ENCODE measurements at regions not wholly inside any gene's neighbourhood (a gene's known extent, or its start where the extent isn't known, plus 50 kb on each side); places are given as distances from the start of the nearest gene placed in this dataset.

- no peak for DNase-seq (ENCODE audit: low spot score, unreplicated experiment)
- Mint-ChIP-seq H3K4me3 (ENCODE audit: low read depth) (no peak overlapping the region), H3K9me3 (ENCODE audit: low read depth) (peaks cover 5% of the 10 kb centered on the region), H3K36me3 (ENCODE audit: insufficient read depth) (no peaks in the 10 kb centered on the region), H3K4me1 (ENCODE audit: low read depth) (peaks cover 2% of the 10 kb centered on the region), H3K27me3 (peaks cover 9% of the 10 kb centered on the region), H3K27ac (no peak overlapping the region)
- TF ChIP-seq CTCF (IDR thresholded peaks at IDR 0.05; ENCODE audit: unreplicated experiment): no peak
These were observed 1293.6 kb downstream of the AACS start for GRCh38 chr12:126358806-126359205.

GRCh38 chr12:126359216-126359615 is 1294.0 kb downstream of the AACS start:
- H3K27me3 Mint-ChIP-seq: peaks cover 9% of the 10 kb centered on the region
- H3K9me3 Mint-ChIP-seq (ENCODE audit: low read depth): peaks cover under 1% of the 10 kb centered on the region
- TF ChIP-seq CTCF (IDR thresholded peaks at IDR 0.05; ENCODE audit: unreplicated experiment): no peak
- peaks cover 2% of the 10 kb centered on the region for H3K4me1 Mint-ChIP-seq (ENCODE audit: low read depth)
- no peak overlapping the region for H3K4me3 Mint-ChIP-seq (ENCODE audit: low read depth)
- no peak for DNase-seq (ENCODE audit: low spot score, unreplicated experiment)
- H3K36me3 Mint-ChIP-seq (ENCODE audit: insufficient read depth): no peaks in the 10 kb centered on the region
- no peak overlapping the region for H3K27ac Mint-ChIP-seq

- no peak for TF ChIP-seq CTCF (IDR thresholded peaks at IDR 0.05; ENCODE audit: unreplicated experiment)
- DNase-seq (ENCODE audit: low spot score, unreplicated experiment): no peak
- Mint-ChIP-seq H3K27ac (no peak overlapping the region), H3K4me3 (ENCODE audit: low read depth) (no peak overlapping the region), H3K4me1 (ENCODE audit: low read depth) (peaks cover 5% of the 10 kb centered on the region), H3K36me3 (ENCODE audit: insufficient read depth) (no peaks in the 10 kb centered on the region), H3K9me3 (ENCODE audit: low read depth) (no peaks in the 10 kb centered on the region), H3K27me3 (peaks cover 9% of the 10 kb centered on the region)
These were observed 1296.6 kb downstream of the AACS start for GRCh38 chr12:126361804-126362203.

GRCh38 chr12:126362493-126362892 is 1297.3 kb downstream of the AACS start:
- no peak for TF ChIP-seq CTCF (IDR thresholded peaks at IDR 0.05; ENCODE audit: unreplicated experiment)
- DNase-seq (ENCODE audit: low spot score, unreplicated experiment): no peak
- Mint-ChIP-seq H3K27me3 (peaks cover 13% of the 10 kb centered on the region), H3K36me3 (ENCODE audit: insufficient read depth) (no peaks in the 10 kb centered on the region), H3K4me1 (ENCODE audit: low read depth) (peaks cover 5% of the 10 kb centered on the region), H3K27ac (no peak overlapping the region), H3K4me3 (ENCODE audit: low read depth) (no peak overlapping the region), H3K9me3 (ENCODE audit: low read depth) (no peaks in the 10 kb centered on the region)

GRCh38 chr12:126362964-126363363 is 1297.7 kb downstream of the AACS start:
- no peaks in the 10 kb centered on the region for H3K9me3 Mint-ChIP-seq (ENCODE audit: low read depth)
- no peak overlapping the region for H3K4me3 Mint-ChIP-seq (ENCODE audit: low read depth)
- H3K4me1 Mint-ChIP-seq (ENCODE audit: low read depth): peaks cover 5% of the 10 kb centered on the region
- no peaks in the 10 kb centered on the region for H3K36me3 Mint-ChIP-seq (ENCODE audit: insufficient read depth)
- peaks cover 17% of the 10 kb centered on the region for H3K27me3 Mint-ChIP-seq
- TF ChIP-seq CTCF (IDR thresholded peaks at IDR 0.05; ENCODE audit: unreplicated experiment): no peak
- H3K27ac Mint-ChIP-seq: no peak overlapping the region
- DNase-seq (ENCODE audit: low spot score, unreplicated experiment): no peak

Measured in progenitor cell of endocrine pancreas (in vitro differentiated cells).